Ishikawa (cell line): ENCODE measurements at regions not wholly inside any gene's neighbourhood (a gene's known extent, or its start where the extent isn't known, plus 50 kb on each side); places are given as distances from the start of the nearest gene placed in this dataset.

Experiments used
- CEBPB ChIP-seq: IDR thresholded peaks from 2 replicates; pipeline ENCODE4 v1.6.1; 2012
- CREB1 ChIP-seq: IDR thresholded peaks from 2 replicates; pipeline ENCODE4 v1.6.1; 2012; ENCODE audit warnings: low read depth
- EGR1 ChIP-seq: IDR thresholded peaks from 2 replicates; pipeline ENCODE4 v1.6.1; 2012
- EP300 ChIP-seq: IDR thresholded peaks from 2 replicates; pipeline ENCODE4 v1.6.1; 2012; ENCODE audit warnings: borderline replicate concordance
- FOXM1 ChIP-seq: IDR thresholded peaks from 2 replicates; pipeline ENCODE4 v1.6.1; 2012; ENCODE audit warnings: low read depth, borderline replicate concordance
- NFIC ChIP-seq: IDR thresholded peaks from 2 replicates; pipeline ENCODE4 v1.6.1; 2012
- RAD21 ChIP-seq: IDR thresholded peaks from 2 replicates; pipeline ENCODE4 v1.6.1; 2012; ENCODE audit warnings: low read depth
- TAF1 ChIP-seq: IDR thresholded peaks from 2 replicates; pipeline ENCODE4 v1.6.1; 2012; ENCODE audit warnings: low read depth, mild to moderate bottlenecking
- TCF12 ChIP-seq: IDR thresholded peaks from 2 replicates; pipeline ENCODE4 v1.6.1; 2012; ENCODE audit warnings: low read depth
- TEAD4 ChIP-seq: IDR thresholded peaks from 2 replicates; pipeline ENCODE4 v1.6.1; 2012
- YY1 ChIP-seq: IDR thresholded peaks from 2 replicates; pipeline ENCODE4 v1.6.1; 2012; ENCODE audit warnings: low read depth
- ZBTB7A ChIP-seq: IDR thresholded peaks from 2 replicates; pipeline ENCODE4 v1.6.1; 2012; ENCODE audit warnings: low read depth
- TF ChIP-seq, protein P1 (sequence below): IDR thresholded peaks from 2 replicates; pipeline ENCODE4 v1.6.1; 2012
- TF ChIP-seq, protein P2 (sequence below): IDR thresholded peaks from 2 replicates; pipeline ENCODE4 v1.6.1; 2012
- TF ChIP-seq, protein P3 (sequence below): IDR thresholded peaks from 2 replicates; pipeline ENCODE4 v1.6.1; 2012; ENCODE audit warnings: low read depth, mild to moderate bottlenecking

DNA sequence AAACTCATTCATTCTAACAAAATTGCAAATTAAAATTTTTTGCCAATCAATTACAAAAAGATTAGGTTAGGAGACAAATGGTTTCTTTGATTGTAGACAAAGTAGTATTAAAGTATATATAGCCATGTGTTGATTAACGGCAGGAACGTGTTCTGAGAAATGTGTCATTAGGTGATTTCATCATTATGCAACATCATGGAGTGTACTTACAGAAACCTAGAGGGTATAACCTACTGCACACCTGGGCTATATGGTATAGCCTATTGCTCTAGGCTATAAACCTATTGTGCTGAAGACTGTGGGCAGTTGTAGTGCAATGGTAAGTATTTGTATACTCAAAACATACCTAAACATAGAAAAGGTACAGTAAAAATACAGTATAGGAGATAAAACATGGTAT, 906.8 kb upstream of the SPRY2 start:
- TF ChIP-seq NFIC (no peak), CEBPB (no peak), YY1 (no peak), FOXM1 (no peak), TEAD4 (no peak), EGR1 (no peak), RAD21 (no peak), TAF1 (no peak), TCF12 (no peak)
- TF ChIP-seq, protein P1, sequence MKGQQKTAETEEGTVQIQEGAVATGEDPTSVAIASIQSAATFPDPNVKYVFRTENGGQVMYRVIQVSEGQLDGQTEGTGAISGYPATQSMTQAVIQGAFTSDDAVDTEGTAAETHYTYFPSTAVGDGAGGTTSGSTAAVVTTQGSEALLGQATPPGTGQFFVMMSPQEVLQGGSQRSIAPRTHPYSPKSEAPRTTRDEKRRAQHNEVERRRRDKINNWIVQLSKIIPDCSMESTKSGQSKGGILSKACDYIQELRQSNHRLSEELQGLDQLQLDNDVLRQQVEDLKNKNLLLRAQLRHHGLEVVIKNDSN, result no peak

DNA sequence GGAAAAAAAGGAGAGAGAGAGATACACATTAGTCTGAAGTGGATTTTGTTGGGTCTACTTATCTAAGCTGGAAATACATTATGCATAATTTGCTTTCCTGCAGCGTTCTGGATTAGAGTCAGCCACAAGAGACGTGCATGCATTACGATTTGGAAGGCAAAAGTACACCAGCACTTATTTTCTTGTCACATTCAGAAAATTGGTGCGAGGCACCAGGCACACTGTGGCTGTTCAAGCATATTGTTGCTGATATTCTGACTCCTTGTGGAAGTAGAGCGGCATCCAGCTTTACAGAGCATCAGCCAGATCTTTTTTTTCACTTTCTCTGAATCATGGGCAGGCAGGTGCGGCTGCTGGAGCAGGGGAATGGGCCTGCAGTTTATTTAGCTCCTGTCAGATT, 905.6 kb upstream of the SPRY2 start:
- TF ChIP-seq, protein P2, sequence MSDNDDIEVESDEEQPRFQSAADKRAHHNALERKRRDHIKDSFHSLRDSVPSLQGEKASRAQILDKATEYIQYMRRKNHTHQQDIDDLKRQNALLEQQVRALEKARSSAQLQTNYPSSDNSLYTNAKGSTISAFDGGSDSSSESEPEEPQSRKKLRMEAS, result no peak
- TF ChIP-seq RAD21 (no peak), CREB1 (no peak), TEAD4 (no peak), EGR1 (no peak), EP300 (no peak), NFIC (no peak), CEBPB (no peak), FOXM1 (no peak), TAF1 (no peak), ZBTB7A (no peak), TCF12 (no peak), YY1 (no peak)
- TF ChIP-seq, protein P3, sequence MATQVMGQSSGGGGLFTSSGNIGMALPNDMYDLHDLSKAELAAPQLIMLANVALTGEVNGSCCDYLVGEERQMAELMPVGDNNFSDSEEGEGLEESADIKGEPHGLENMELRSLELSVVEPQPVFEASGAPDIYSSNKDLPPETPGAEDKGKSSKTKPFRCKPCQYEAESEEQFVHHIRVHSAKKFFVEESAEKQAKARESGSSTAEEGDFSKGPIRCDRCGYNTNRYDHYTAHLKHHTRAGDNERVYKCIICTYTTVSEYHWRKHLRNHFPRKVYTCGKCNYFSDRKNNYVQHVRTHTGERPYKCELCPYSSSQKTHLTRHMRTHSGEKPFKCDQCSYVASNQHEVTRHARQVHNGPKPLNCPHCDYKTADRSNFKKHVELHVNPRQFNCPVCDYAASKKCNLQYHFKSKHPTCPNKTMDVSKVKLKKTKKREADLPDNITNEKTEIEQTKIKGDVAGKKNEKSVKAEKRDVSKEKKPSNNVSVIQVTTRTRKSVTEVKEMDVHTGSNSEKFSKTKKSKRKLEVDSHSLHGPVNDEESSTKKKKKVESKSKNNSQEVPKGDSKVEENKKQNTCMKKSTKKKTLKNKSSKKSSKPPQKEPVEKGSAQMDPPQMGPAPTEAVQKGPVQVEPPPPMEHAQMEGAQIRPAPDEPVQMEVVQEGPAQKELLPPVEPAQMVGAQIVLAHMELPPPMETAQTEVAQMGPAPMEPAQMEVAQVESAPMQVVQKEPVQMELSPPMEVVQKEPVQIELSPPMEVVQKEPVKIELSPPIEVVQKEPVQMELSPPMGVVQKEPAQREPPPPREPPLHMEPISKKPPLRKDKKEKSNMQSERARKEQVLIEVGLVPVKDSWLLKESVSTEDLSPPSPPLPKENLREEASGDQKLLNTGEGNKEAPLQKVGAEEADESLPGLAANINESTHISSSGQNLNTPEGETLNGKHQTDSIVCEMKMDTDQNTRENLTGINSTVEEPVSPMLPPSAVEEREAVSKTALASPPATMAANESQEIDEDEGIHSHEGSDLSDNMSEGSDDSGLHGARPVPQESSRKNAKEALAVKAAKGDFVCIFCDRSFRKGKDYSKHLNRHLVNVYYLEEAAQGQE, result no peak
- TF ChIP-seq, protein P1, result no peak

DNA sequence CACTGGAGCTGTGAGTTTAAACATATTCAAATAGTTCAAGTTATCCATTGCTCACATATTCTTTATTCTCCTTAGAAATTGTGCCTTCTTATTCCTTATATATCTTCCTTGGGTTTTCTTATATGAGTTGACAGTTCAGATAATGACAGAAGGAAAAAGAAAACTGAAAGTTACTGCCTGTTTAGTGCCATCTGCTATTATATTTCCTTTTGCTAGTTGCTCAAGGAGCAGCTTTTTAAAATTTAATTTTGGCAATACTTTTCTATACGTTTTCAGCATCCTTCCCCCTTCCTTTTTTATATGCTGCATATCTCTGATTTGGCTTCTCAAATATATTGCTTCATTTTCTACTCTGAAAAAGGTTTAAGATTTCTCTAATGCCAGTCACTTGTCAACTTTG, 903.1 kb upstream of the SPRY2 start:
- no peak for TF ChIP-seq FOXM1
- no peak for TF ChIP-seq RAD21
- no peak for TF ChIP-seq TCF12
- TF ChIP-seq, protein P1, result no peak
- no peak for TF ChIP-seq YY1
- no peak for TF ChIP-seq ZBTB7A
- no peak for TF ChIP-seq EP300
- no peak for TF ChIP-seq CREB1
- TF ChIP-seq, protein P2, result no peak
- no peak for TF ChIP-seq EGR1
- no peak for TF ChIP-seq TEAD4
- no peak for TF ChIP-seq NFIC
- no peak for TF ChIP-seq TAF1
- TF ChIP-seq CEBPB, result no peak
- TF ChIP-seq, protein P3, result no peak

DNA sequence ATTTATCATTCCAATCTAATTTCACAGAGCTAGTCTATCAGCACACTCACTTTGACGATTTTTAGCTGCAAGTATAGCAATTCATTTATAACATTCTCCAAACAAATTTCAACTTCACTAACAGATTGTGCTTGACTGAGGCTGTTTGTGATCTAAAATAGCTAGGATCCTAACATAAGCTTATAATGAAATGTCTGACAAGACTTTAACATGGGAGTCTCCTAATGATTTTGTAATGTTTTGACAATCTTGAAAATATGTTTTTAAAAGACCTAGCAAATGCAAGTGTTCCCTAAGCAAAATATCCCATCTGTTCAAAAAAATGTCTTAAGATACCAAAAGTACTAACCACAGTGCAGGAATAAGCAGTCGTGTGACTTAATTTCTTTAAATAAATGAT, 889.5 kb upstream of the SPRY2 start:
- no peak for TF ChIP-seq EGR1
- no peak for TF ChIP-seq FOXM1
- TF ChIP-seq RAD21, result no peak
- TF ChIP-seq, protein P3, result no peak
- TF ChIP-seq, protein P2, result no peak
